IMR-90 (cell line): ENCODE measurements at regions not wholly inside any gene's neighbourhood (a gene's known extent, or its start where the extent isn't known, plus 50 kb on each side); places are given as distances from the start of the nearest gene placed in this dataset.

Experiments
- ATAC-seq: fragments of 200-7000 bp; cut with Tn5 transposase; 2 replicates; pipeline ENCODE4 v1.9.1; 2020; ENCODE audit warnings: low read depth, mild to moderate bottlenecking, moderate library complexity
- BruUV-seq: library from RNA; stranded (reverse); fragments of 400-500 nt; replicated peaks from 2 replicates; lab custom pipeline; 2021; lab: Mats Ljungman, UMichigan
- CTCF ChIA-PET: fragments of 300-600 bp; formaldehyde crosslinking; extraction: SDS; loops from one replicate; lab custom pipeline; 2021; ENCODE audit warnings: antibody characterized with exemption; lab: Yijun Ruan, JAX
- POLR2A ChIA-PET: fragments of 300-600 bp; sonication (Branson Sonifier 250); formaldehyde crosslinking; loops from one replicate; lab custom pipeline; 2022; ENCODE audit warnings: antibody characterized with exemption; ENCODE audit not compliant: unreplicated experiment; lab: Charles Lee
- DNase-seq: peaks from one replicate; pipeline ENCODE4 v3.0.0; 2013
- H2AFZ ChIP-seq: replicated peaks from 2 replicates; pipeline ENCODE3; 2013; ENCODE audit warnings: low read length, mild to moderate bottlenecking; ENCODE audit not compliant: poor library complexity
- H2AK5ac ChIP-seq: 2 replicates; pipeline ENCODE4 v1.6.1; 2013; ENCODE audit warnings: low read depth, low read length, inconsistent platforms
- H2AK9ac ChIP-seq: replicated peaks from 2 replicates; pipeline ENCODE3; 2013; ENCODE audit warnings: mild to moderate bottlenecking, low read depth, low read length, moderate library complexity; ENCODE audit not compliant: poor library complexity
- H2BK120ac ChIP-seq: 2 replicates; pipeline ENCODE4 v1.6.1; 2013; ENCODE audit warnings: low read depth, low read length, inconsistent platforms
- H2BK15ac ChIP-seq: 3 replicates; pipeline ENCODE4 v1.6.1; 2013; ENCODE audit warnings: low read depth, low read length, inconsistent platforms
- H2BK20ac ChIP-seq: 2 replicates; pipeline ENCODE4 v1.6.1; 2013; ENCODE audit warnings: low read depth, mild to moderate bottlenecking, inconsistent platforms, low read length, moderate library complexity
- H2BK5ac ChIP-seq: 2 replicates; pipeline ENCODE4 v1.6.1; 2013; ENCODE audit warnings: mild to moderate bottlenecking, low read depth, low read length, inconsistent platforms; ENCODE audit not compliant: poor library complexity, severe bottlenecking
- H3K14ac ChIP-seq: replicated peaks from 2 replicates; pipeline ENCODE4 v1.6.1; 2013; ENCODE audit warnings: low read depth, low read length, inconsistent platforms
- H3K18ac ChIP-seq: 2 replicates; pipeline ENCODE4 v1.6.1; 2013; ENCODE audit warnings: low read depth, low read length, control low read depth
- H3K23ac ChIP-seq: 2 replicates; pipeline ENCODE4 v1.6.1; 2013; ENCODE audit warnings: low read depth, low read length, inconsistent platforms
- H3K27ac ChIP-seq: 2 replicates; pipeline ENCODE4 v1.5.1; 2013; ENCODE audit warnings: mild to moderate bottlenecking, control low read depth, low read length; ENCODE audit not compliant: insufficient read depth
- H3K27me3 ChIP-seq: 2 replicates; pipeline ENCODE4 v1.6.1; 2013; ENCODE audit warnings: low read length; ENCODE audit not compliant: control insufficient read depth, insufficient read depth
- H3K36me3 ChIP-seq: 2 replicates; pipeline ENCODE4 v1.6.1; 2013; ENCODE audit warnings: low read length, mixed read lengths; ENCODE audit not compliant: control insufficient read depth, insufficient read depth
- H3K4ac ChIP-seq: 2 replicates; pipeline ENCODE4 v1.6.1; 2013; ENCODE audit warnings: low read depth, low read length, inconsistent platforms
- H3K4me1 ChIP-seq: 2 replicates; pipeline ENCODE4 v1.6.1; 2013; ENCODE audit warnings: low read length, mixed read lengths; ENCODE audit not compliant: control insufficient read depth, insufficient read depth
- H3K4me2 ChIP-seq: 2 replicates; pipeline ENCODE4 v1.6.1; 2013; ENCODE audit warnings: low read depth, mild to moderate bottlenecking, control low read depth, low read length, moderate library complexity
- H3K4me3 ChIP-seq: 2 replicates; pipeline ENCODE4 v1.5.1; 2013; ENCODE audit warnings: low read depth, mild to moderate bottlenecking, control low read depth, low read length, moderate library complexity; ENCODE audit not compliant: insufficient read depth
- H3K56ac ChIP-seq: 2 replicates; pipeline ENCODE4 v1.6.1; 2013; ENCODE audit warnings: low read length, inconsistent platforms; ENCODE audit not compliant: insufficient read depth; ENCODE audit errors: extremely low read depth
- H3K79me1 ChIP-seq, 2 experiments: 2 replicates each; pipeline ENCODE4 v1.6.1; 2013; ENCODE audit warnings: low read length in 2 of 2, inconsistent platforms in 1 of 2, low read depth in 1 of 2
- H3K9ac ChIP-seq: 2 replicates; pipeline ENCODE4 v1.6.1; 2013; ENCODE audit warnings: low read depth, low read length, control low read depth
- H3K9me1 ChIP-seq: 2 replicates; pipeline ENCODE4 v1.6.1; 2013; ENCODE audit warnings: low read length, inconsistent platforms; ENCODE audit not compliant: insufficient read depth
- H3K9me3 ChIP-seq: 2 replicates; pipeline ENCODE4 v1.6.1; 2013; ENCODE audit warnings: low read length; ENCODE audit not compliant: control insufficient read depth, insufficient read depth
- H4K20me1 ChIP-seq: 2 replicates; pipeline ENCODE4 v1.6.1; 2013; ENCODE audit warnings: low read length, inconsistent platforms; ENCODE audit not compliant: insufficient read depth
- H4K5ac ChIP-seq: 2 replicates; pipeline ENCODE4 v1.6.1; 2013; ENCODE audit warnings: mild to moderate bottlenecking, low read depth, low read length, control low read depth
- H4K8ac ChIP-seq, 2 experiments: 2 replicates each; pipeline ENCODE4 v1.6.1; 2013; ENCODE audit warnings: low read depth in 2 of 2, low read length in 2 of 2, control low read depth in 1 of 2, inconsistent platforms in 1 of 2
- H4K91ac ChIP-seq: 2 replicates; pipeline ENCODE4 v1.6.1; 2013; ENCODE audit warnings: low read depth, low read length, inconsistent platforms; ENCODE audit not compliant: insufficient read depth
- FOS ChIP-seq: fragments of 150-350 bp; IDR thresholded peaks from 2 replicates; pipeline ENCODE4 v1.6.1; 2016; ENCODE audit warnings: low read depth, low read length
- WGBS, 2 experiments: methylation state at CpG; one replicate each; pipeline versions ENCODE4 v1.1.5 to v1.1.7; 2013; ENCODE audit warnings: missing lambda C conversion rate in 2 of 2; ENCODE audit not compliant: insufficient read length in 1 of 2; ENCODE audit errors: extremely low coverage in 2 of 2; 5-methylcytosine and 5-hydroxymethylcytosine counted together
- dilution Hi-C: fragments of 300-500 bp; cut with HindIII; formaldehyde crosslinking; loops from one replicate; pipeline ENCODE4 v1.14.3; 2018; ENCODE audit warnings: low sequenced_read_pairs; ENCODE audit not compliant: unreplicated experiment
- in situ Hi-C: fragments of 300-500 bp; cut with MboI; formaldehyde crosslinking; loops from 3 replicates; pipeline ENCODE4 v1.14.3; 2019; ENCODE audit warnings: low sequenced_read_pairs, inconsistent platforms, mixed read lengths
- intact Hi-C: fragments of 100-400 bp; cut with micrococcal nuclease; formaldehyde crosslinking; loops from 2 replicates; pipeline ENCODE4 v1.10.0; 2022

GRCh38 chr13:72164811-72165210, 297.8 kb upstream of the DACH1 start:
- Histone ChIP-seq H2BK20ac (no peak overlapping the region), H3K79me1 (no peaks in the 10 kb centered on the region), H3K4me1 (no peaks in the 10 kb centered on the region), H4K8ac (no peak overlapping the region), H3K9me3 (0 out of 2 replicates have a peak, but pooled peaks cover 2% of the 10 kb centered on the region), H2AFZ (no peak overlapping the region), H3K4me3 (no peak overlapping the region), H2AK5ac (no peak overlapping the region), H4K91ac (no peak overlapping the region), H2BK15ac (no peak overlapping the region), H3K18ac (no peak overlapping the region), H3K9ac (no peak overlapping the region), H4K20me1 (no peaks in the 10 kb centered on the region), H3K4me2 (no peak overlapping the region), H2AK9ac (no peak overlapping the region), H3K4ac (no peak overlapping the region), H3K9me1 (no peaks in the 10 kb centered on the region), H3K27me3 (no peaks in the 10 kb centered on the region), H2BK120ac (no peak overlapping the region), H3K27ac (no peak overlapping the region), H3K14ac (no peak overlapping the region), H3K36me3 (no peaks in the 10 kb centered on the region), H2BK5ac (no peak overlapping the region), H4K5ac (no peak overlapping the region), H3K56ac (no peak overlapping the region), H3K23ac (no peak overlapping the region)
- no TSS peak for BruUV-seq
- DNase-seq (no peak), ATAC-seq (no peak)
- dilution Hi-C loops = no loop called here
- ChIA-PET CTCF (interaction anchor here (0.6 kb wide), 1 partner anchor 12 kb away, joined by 4 read pairs; no protein-coding TSS in a partner anchor), POLR2A (no interaction called here)
- TF ChIP-seq FOS = no peak
- no CpG with 5 or more reads among the region's 1 CpG for WGBS, 2 experiments
- in situ Hi-C loops = no loop called here
- intact Hi-C loops = no loop called here
